ENCODE measurements at regions not wholly inside any gene's neighbourhood (a gene's known extent, or its start where the extent isn't known, plus 50 kb on each side); places are given as distances from the start of the nearest gene placed in this dataset.

GRCh38 chr4:103915224-103915869, 195.6 kb upstream of the TACR3 start:
- ChIA-PET CTCF (no interaction called here), POLR2A (no interaction called here)
- Mint-ChIP-seq H3K4me1 (ENCODE audit: low read depth) (no peaks in the 10 kb centered on the region), H3K36me3 (ENCODE audit: low read depth) (no peaks in the 10 kb centered on the region), H3K27ac (no peak overlapping the region), H3K9me3 (no peaks in the 10 kb centered on the region), H3K27me3 (no peaks in the 10 kb centered on the region), H3K4me3 (no peak overlapping the region)
- Histone ChIP-seq H3K27ac (ENCODE audit: low read depth in 1 of 2, low read length in 2 of 2) (no peak overlapping the region), H3K9me3 (ENCODE audit: control insufficient read depth in 1 of 2, insufficient read depth in 1 of 2, low read length in 2 of 2) (peaks cover 0 to 5% of the 10 kb centered on the region in 2 experiments), H3K4me3 (ENCODE audit: low read length) (no peak overlapping the region), H3K4me1 (ENCODE audit: insufficient read depth, low read length) (no peaks in the 10 kb centered on the region), H3K27me3 (ENCODE audit: control insufficient read depth in 1 of 2, insufficient read depth in 2 of 2, low read length in 2 of 2) (no peaks in the 10 kb centered on the region), H3K36me3 (ENCODE audit: insufficient read depth, low read length) (no peaks in the 10 kb centered on the region)
- intact Hi-C loops (cut with DNase I, micrococcal nuclease), result no loop called here
- no peak for TF ChIP-seq CTCF (IDR thresholded peaks at IDR 0.05)
- DNase-seq, result no peak
- no peak for ATAC-seq (ENCODE audit: poor library complexity)

DNA sequence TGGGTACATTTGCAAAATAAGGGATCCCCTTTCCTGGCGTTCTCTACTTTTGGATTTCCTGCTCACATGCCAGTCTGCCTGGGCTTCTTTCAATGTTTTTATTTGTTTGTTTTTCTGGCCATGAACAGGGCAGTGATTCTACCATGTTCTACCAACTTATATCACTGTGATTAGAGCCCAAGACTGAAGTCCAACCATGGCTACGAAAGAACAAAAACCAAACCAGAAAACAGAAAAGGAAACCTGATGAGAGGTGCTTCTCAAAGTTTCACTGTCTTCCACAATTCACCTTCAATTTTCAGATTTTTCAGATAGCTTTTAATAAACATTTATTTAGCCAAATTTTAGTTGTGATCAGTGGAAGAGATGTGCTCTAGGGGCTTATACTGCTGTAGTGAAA, 187.6 kb upstream of the TACR3 start:
- H3K4me1 Mint-ChIP-seq (ENCODE audit: low read depth), result no peaks in the 10 kb centered on the region
- ChIA-PET CTCF (no interaction called here), POLR2A (no interaction called here)
- intact Hi-C loops (cut with DNase I, micrococcal nuclease), result no loop called here
- no peak overlapping the region for H3K4me3 ChIP-seq (ENCODE audit: low read length)
- no peaks in the 10 kb centered on the region for H3K27me3 ChIP-seq (ENCODE audit: control insufficient read depth in 1 of 2, insufficient read depth in 2 of 2, low read length in 2 of 2)
- H3K36me3 Mint-ChIP-seq (ENCODE audit: low read depth), result no peaks in the 10 kb centered on the region
- H3K27ac Mint-ChIP-seq, result no peak overlapping the region
- no peak for ATAC-seq (ENCODE audit: poor library complexity)
- H3K27me3 Mint-ChIP-seq, result no peaks in the 10 kb centered on the region
- no peaks in the 10 kb centered on the region for H3K9me3 Mint-ChIP-seq
- no peak for DNase-seq
- H3K4me1 ChIP-seq (ENCODE audit: insufficient read depth, low read length), result no peaks in the 10 kb centered on the region
- H3K4me3 Mint-ChIP-seq, result no peak overlapping the region
- H3K27ac ChIP-seq (ENCODE audit: low read depth in 1 of 2, low read length in 2 of 2), result no peak overlapping the region
- H3K9me3 ChIP-seq (ENCODE audit: control insufficient read depth in 1 of 2, insufficient read depth in 1 of 2, low read length in 2 of 2), result peaks cover 0 to 5% of the 10 kb centered on the region in 2 experiments
- no peaks in the 10 kb centered on the region for H3K36me3 ChIP-seq (ENCODE audit: insufficient read depth, low read length)
- TF ChIP-seq CTCF (IDR thresholded peaks at IDR 0.05), result no peak

DNA sequence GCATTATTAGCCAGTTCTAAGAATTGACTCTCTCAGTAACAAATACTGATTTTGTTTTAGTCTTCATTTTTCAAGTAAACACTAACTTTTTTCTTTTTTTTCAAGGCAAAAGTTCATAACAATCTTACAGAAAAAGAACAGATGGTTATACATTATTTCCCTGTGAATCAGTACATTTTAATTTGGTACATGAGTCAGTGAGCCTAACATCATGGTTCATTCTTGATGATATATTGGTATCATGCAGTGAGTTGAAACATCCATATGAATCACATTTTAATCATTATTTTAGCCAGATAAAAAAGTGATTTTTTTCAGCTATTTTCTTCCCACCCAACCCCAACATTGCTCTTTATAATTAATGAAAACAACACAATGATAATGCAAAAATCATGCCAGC, 184.3 kb upstream of the TACR3 start:
- ChIA-PET POLR2A (no interaction called here), CTCF (no interaction called here)
- H3K4me1 ChIP-seq (ENCODE audit: insufficient read depth, low read length), result no peaks in the 10 kb centered on the region
- Mint-ChIP-seq H3K4me3 (no peak overlapping the region), H3K36me3 (ENCODE audit: low read depth) (no peaks in the 10 kb centered on the region), H3K27ac (no peak overlapping the region), H3K9me3 (peaks cover 4% of the 10 kb centered on the region), H3K27me3 (no peaks in the 10 kb centered on the region), H3K4me1 (ENCODE audit: low read depth) (no peaks in the 10 kb centered on the region)
- H3K27ac ChIP-seq (ENCODE audit: low read depth in 1 of 2, low read length in 2 of 2), result no peak overlapping the region
- H3K36me3 ChIP-seq (ENCODE audit: insufficient read depth, low read length), result no peaks in the 10 kb centered on the region
- no peaks in the 10 kb centered on the region for H3K27me3 ChIP-seq (ENCODE audit: control insufficient read depth in 1 of 2, insufficient read depth in 2 of 2, low read length in 2 of 2)
- no peak overlapping the region for H3K4me3 ChIP-seq (ENCODE audit: low read length)
- no peak for TF ChIP-seq CTCF (IDR thresholded peaks at IDR 0.05)
- ATAC-seq (ENCODE audit: poor library complexity), result no peak
- intact Hi-C loops (cut with DNase I, micrococcal nuclease), result no loop called here
- H3K9me3 ChIP-seq (ENCODE audit: control insufficient read depth in 1 of 2, insufficient read depth in 1 of 2, low read length in 2 of 2), result no peaks in the 10 kb centered on the region
- DNase-seq, result no peak

Measured in CD4-positive, alpha-beta T cell (primary cell).